Keratinocyte (primary cell): ENCODE measurements at regions not wholly inside any gene's neighbourhood (a gene's known extent, or its start where the extent isn't known, plus 50 kb on each side); places are given as distances from the start of the nearest gene placed in this dataset.

ENCODE experiments used
- DNase-seq: peaks from one replicate; pipeline ENCODE4 v3.0.0-alpha.2; 2011; ENCODE audit warnings: low read depth, missing footprints, low spot score
- FAIRE-seq: peaks from 2 replicates; lab custom pipeline; 2011; peaks lifted over from hg19 to GRCh38; lab: Jason Lieb, UNC
- H2AFZ ChIP-seq: 2 replicates; pipeline ENCODE4 v1.6.0; 2012; ENCODE audit warnings: low read length, control low read depth, inconsistent platforms; ENCODE audit not compliant: control insufficient read depth
- H3K27ac ChIP-seq: 2 replicates; pipeline ENCODE4 v1.5.1; 2011; ENCODE audit warnings: low read length; ENCODE audit not compliant: control insufficient read depth, insufficient read depth
- H3K27me3 ChIP-seq: 3 replicates; pipeline ENCODE4 v1.6.0; 2011; ENCODE audit warnings: low read length; ENCODE audit not compliant: control insufficient read depth, insufficient read depth; ENCODE audit errors: extremely low read depth
- H3K36me3 ChIP-seq, 2 experiments: 2 replicates in 1 of 2; 3 replicates in 1 of 2; pipeline ENCODE4 v1.5.1; 2011; ENCODE audit warnings: low read length in 2 of 2, mild to moderate bottlenecking in 1 of 2; ENCODE audit not compliant: control insufficient read depth in 2 of 2, insufficient read depth in 2 of 2; ENCODE audit errors: extremely low read depth in 1 of 2
- H3K4me1 ChIP-seq: 3 replicates; pipeline ENCODE4 v1.5.1; 2011; ENCODE audit warnings: low read length; ENCODE audit not compliant: control insufficient read depth, insufficient read depth; ENCODE audit errors: extremely low read depth
- H3K4me2 ChIP-seq: 3 replicates; pipeline ENCODE4 v1.6.0; 2011; ENCODE audit warnings: low read depth, low read length; ENCODE audit not compliant: control insufficient read depth, insufficient read depth; ENCODE audit errors: extremely low read depth
- H3K4me3 ChIP-seq, 3 experiments: fragments of 200-600 bp in 1 of 3; sonication (generic) in 1 of 3; 2 replicates in 2 of 3; 3 replicates in 1 of 3; pipeline ENCODE4 v1.5.1; 2011 to 2016; ENCODE audit warnings: low read length in 3 of 3, mild to moderate bottlenecking in 3 of 3, control low read depth in 2 of 3, inconsistent platforms in 1 of 3, low read depth in 1 of 3, mixed read lengths in 1 of 3, mixed run types in 1 of 3, moderate library complexity in 1 of 3; ENCODE audit not compliant: control insufficient read depth in 2 of 3, insufficient read depth in 2 of 3; ENCODE audit errors: extremely low read depth in 1 of 3
- H3K79me2 ChIP-seq: 2 replicates; pipeline ENCODE4 v1.6.0; 2012; ENCODE audit warnings: low read length; ENCODE audit not compliant: control insufficient read depth, insufficient read depth
- H3K9ac ChIP-seq: 3 replicates; pipeline ENCODE4 v1.6.0; 2011; ENCODE audit warnings: low read length; ENCODE audit not compliant: control insufficient read depth, insufficient read depth; ENCODE audit errors: extremely low read depth
- H3K9me1 ChIP-seq: 3 replicates; pipeline ENCODE4 v1.6.0; 2011; ENCODE audit warnings: low read length; ENCODE audit not compliant: control insufficient read depth, insufficient read depth; ENCODE audit errors: extremely low read depth
- H3K9me3 ChIP-seq: 2 replicates; pipeline ENCODE4 v1.5.1; 2012; ENCODE audit warnings: low read depth, low read length; ENCODE audit not compliant: control insufficient read depth
- H4K20me1 ChIP-seq: 3 replicates; pipeline ENCODE4 v1.6.0; 2011; ENCODE audit warnings: low read length; ENCODE audit not compliant: control insufficient read depth, insufficient read depth; ENCODE audit errors: extremely low read depth
- CTCF ChIP-seq, 3 experiments: IDR thresholded peaks in 1 of 3; conservative IDR thresholded peaks in 1 of 3; optimal IDR thresholded peaks in 1 of 3; 2 replicates in 2 of 3; 3 replicates in 1 of 3; pipeline versions ENCODE3 to v1.5.1; 2011; ENCODE audit warnings: low read length in 3 of 3, mild to moderate bottlenecking in 3 of 3, moderate library complexity in 2 of 3, control low read depth in 1 of 3, inconsistent platforms in 1 of 3; ENCODE audit not compliant: insufficient read depth in 2 of 3; ENCODE audit errors: extremely low read depth in 1 of 3
- EZH2 ChIP-seq: IDR thresholded peaks from one replicate; pipeline ENCODE4 v1.6.1; 2012; ENCODE audit warnings: inconsistent platforms, mild to moderate bottlenecking, low read length, moderate library complexity
- dilution Hi-C: fragments of 300-500 bp; cut with MboI; formaldehyde crosslinking; loops from one replicate; pipeline ENCODE4 v1.7.0; 2020; ENCODE audit warnings: low sequenced_read_pairs; ENCODE audit not compliant: extremely low pct_ligation_motif_present

GRCh38 chr18:67068608-67069007, 447.9 kb downstream of the DSEL start:
- Histone ChIP-seq H3K9ac (no peak overlapping the region), H3K4me3 (no peak overlapping the region), H3K36me3 (no peaks in the 10 kb centered on the region), H3K79me2 (no peaks in the 10 kb centered on the region), H3K9me1 (no peaks in the 10 kb centered on the region), H3K4me2 (no peak overlapping the region), H4K20me1 (no peaks in the 10 kb centered on the region), H2AFZ (no peak overlapping the region), H3K4me1 (no peaks in the 10 kb centered on the region), H3K27ac (no peak overlapping the region), H3K27me3 (no peaks in the 10 kb centered on the region), H3K9me3 (no peaks in the 10 kb centered on the region)
- DNase-seq: no peak
- no peak for FAIRE-seq
- no peak for TF ChIP-seq CTCF (optimal IDR thresholded peaks at IDR 0.05 in 1 of 3, IDR thresholded peaks at IDR 0.05 in 1 of 3, conservative IDR thresholded peaks at IDR 0.05 in 1 of 3; ENCODE audit: extremely low read depth in 1 of 3, insufficient read depth in 2 of 3, low read length in 3 of 3)
- TF ChIP-seq EZH2: no peak
- dilution Hi-C loops: no loop called here

- Histone ChIP-seq H3K4me1 (no peaks in the 10 kb centered on the region), H3K27ac (no peak overlapping the region), H3K9ac (no peak overlapping the region), H2AFZ (no peak overlapping the region), H3K4me2 (no peak overlapping the region), H3K79me2 (no peaks in the 10 kb centered on the region), H3K4me3 (no peak overlapping the region), H3K9me1 (no peaks in the 10 kb centered on the region), H3K9me3 (peaks cover 2% of the 10 kb centered on the region), H4K20me1 (no peaks in the 10 kb centered on the region), H3K36me3 (no peaks in the 10 kb centered on the region), H3K27me3 (no peaks in the 10 kb centered on the region)
- TF ChIP-seq CTCF (optimal IDR thresholded peaks at IDR 0.05 in 1 of 3, IDR thresholded peaks at IDR 0.05 in 1 of 3, conservative IDR thresholded peaks at IDR 0.05 in 1 of 3; ENCODE audit: extremely low read depth in 1 of 3, insufficient read depth in 2 of 3, low read length in 3 of 3) (no peak), EZH2 (no peak)
- DNase-seq: no peak
- dilution Hi-C loops: no loop called here
- no peak for FAIRE-seq
Observed at GRCh38 chr18:67047334-67047733, 443.4 kb upstream of the CDH19 start.
